Fibroblast of villous mesenchyme (primary cell): ENCODE measurements at regions not wholly inside any gene's neighbourhood (a gene's known extent, or its start where the extent isn't known, plus 50 kb on each side); places are given as distances from the start of the nearest gene placed in this dataset.

ENCODE experiments used
- DNase-seq: peaks from one replicate; pipeline ENCODE4 v3.0.0-alpha.2; 2010; ENCODE audit warnings: low read depth
- H3K4me3 ChIP-seq: 2 replicates; pipeline ENCODE4 v1.5.1; 2011; ENCODE audit warnings: low read depth, mild to moderate bottlenecking, low read length
- TF ChIP-seq, protein P1 (sequence below): IDR thresholded peaks from 2 replicates; pipeline ENCODE4 v1.5.1; 2012; ENCODE audit warnings: low read depth, mild to moderate bottlenecking, low read length; ENCODE audit not compliant: insufficient read depth

DNA sequence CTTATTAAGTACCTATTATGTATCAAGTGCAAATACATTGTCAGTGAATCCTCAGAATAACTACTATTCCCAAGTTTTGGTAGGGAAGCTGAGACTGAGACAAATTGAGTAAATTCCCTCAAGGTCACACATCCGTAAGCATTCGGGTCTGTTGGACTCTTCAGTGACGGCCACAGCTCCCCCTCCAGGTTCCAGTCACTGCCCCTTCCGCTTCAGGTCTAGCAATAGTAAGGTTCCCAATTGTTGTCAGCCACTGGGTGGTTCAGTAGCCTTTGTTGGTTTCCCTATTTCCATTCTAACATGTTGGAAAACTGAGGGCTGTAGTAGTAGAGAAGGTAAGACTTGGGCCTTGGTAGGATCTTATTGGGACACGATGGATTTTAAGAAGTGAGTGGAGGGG is 54.9 kb upstream of the TNRC6B start:
- no peak overlapping the region for H3K4me3 ChIP-seq
- no peak for DNase-seq
- TF ChIP-seq, protein P1, sequence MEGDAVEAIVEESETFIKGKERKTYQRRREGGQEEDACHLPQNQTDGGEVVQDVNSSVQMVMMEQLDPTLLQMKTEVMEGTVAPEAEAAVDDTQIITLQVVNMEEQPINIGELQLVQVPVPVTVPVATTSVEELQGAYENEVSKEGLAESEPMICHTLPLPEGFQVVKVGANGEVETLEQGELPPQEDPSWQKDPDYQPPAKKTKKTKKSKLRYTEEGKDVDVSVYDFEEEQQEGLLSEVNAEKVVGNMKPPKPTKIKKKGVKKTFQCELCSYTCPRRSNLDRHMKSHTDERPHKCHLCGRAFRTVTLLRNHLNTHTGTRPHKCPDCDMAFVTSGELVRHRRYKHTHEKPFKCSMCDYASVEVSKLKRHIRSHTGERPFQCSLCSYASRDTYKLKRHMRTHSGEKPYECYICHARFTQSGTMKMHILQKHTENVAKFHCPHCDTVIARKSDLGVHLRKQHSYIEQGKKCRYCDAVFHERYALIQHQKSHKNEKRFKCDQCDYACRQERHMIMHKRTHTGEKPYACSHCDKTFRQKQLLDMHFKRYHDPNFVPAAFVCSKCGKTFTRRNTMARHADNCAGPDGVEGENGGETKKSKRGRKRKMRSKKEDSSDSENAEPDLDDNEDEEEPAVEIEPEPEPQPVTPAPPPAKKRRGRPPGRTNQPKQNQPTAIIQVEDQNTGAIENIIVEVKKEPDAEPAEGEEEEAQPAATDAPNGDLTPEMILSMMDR, result no peak

DNA sequence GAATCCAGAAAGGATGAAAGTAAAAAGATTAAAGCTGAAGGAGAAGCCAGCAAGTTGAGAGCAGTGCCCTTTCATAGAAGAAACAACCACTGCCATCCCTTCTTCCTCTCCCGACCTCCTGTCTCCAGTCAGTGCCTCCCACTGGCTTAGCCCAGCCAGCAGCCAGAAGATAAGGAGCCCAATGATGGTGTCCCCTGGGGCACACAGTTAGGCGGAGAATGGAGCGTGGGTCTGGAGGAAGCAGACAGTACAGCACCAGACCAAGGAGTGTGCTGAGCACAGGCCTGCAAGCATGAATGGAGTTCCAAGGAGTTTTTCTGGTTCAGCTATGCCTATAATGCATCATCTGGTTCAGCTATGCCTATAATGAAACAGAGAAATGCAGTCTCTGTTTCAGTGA is 54.3 kb upstream of the TNRC6B start:
- TF ChIP-seq, protein P1, result no peak
- H3K4me3 ChIP-seq, result no peak overlapping the region
- DNase-seq, result no peak
